HG03442 (cell line): ENCODE measurements at regions not wholly inside any gene's neighbourhood (a gene's known extent, or its start where the extent isn't known, plus 50 kb on each side); places are given as distances from the start of the nearest gene placed in this dataset.

Experiments
- ATAC-seq: cut with Tn5 transposase; IDR thresholded peaks from one replicate; pipeline ENCODE4 v1.9.1; 2021; ENCODE audit warnings: mild to moderate bottlenecking, moderate library complexity; ENCODE audit not compliant: unreplicated experiment

GRCh38 chr2:200725596-200725995 is 86.1 kb upstream of the BZW1 start:
- no peak for ATAC-seq

GRCh38 chr2:200728630-200729029 is 83.1 kb upstream of the BZW1 start:
- no peak for ATAC-seq

GRCh38 chr2:200730302-200730701 is 81.4 kb upstream of the BZW1 start:
- ATAC-seq, result no peak

GRCh38 chr2:200730960-200731359 is 80.8 kb upstream of the BZW1 start:
- no peak for ATAC-seq

- no peak for ATAC-seq
Measured at GRCh38 chr2:200732866-200733265, 78.8 kb upstream of the BZW1 start.

GRCh38 chr2:200733713-200734198 is 78.0 kb upstream of the BZW1 start:
- ATAC-seq, result no peak

- no peak for ATAC-seq
Measured at GRCh38 chr2:200735061-200735460, 76.6 kb upstream of the BZW1 start.

- ATAC-seq, result no peak
Measured at GRCh38 chr2:200736646-200737274, 75.0 kb upstream of the BZW1 start.

GRCh38 chr2:200737585-200737984 is 74.1 kb upstream of the BZW1 start:
- no peak for ATAC-seq

GRCh38 chr2:200738590-200738989 is 73.1 kb upstream of the BZW1 start:
- ATAC-seq, result no peak

- ATAC-seq, result no peak
Measured at GRCh38 chr2:200740907-200741306, 70.8 kb upstream of the BZW1 start.

- ATAC-seq, result no peak
Measured at GRCh38 chr2:200741468-200742202, 70.1 kb upstream of the BZW1 start.

- ATAC-seq, result no peak
Measured at GRCh38 chr2:200742426-200742825, 69.3 kb upstream of the BZW1 start.

- no peak for ATAC-seq
Measured at GRCh38 chr2:200743042-200743676, 68.6 kb upstream of the BZW1 start.

GRCh38 chr2:200744201-200744602 is 67.5 kb upstream of the BZW1 start:
- ATAC-seq, result no peak

GRCh38 chr2:200746301-200746700 is 65.4 kb upstream of the BZW1 start:
- ATAC-seq, result no peak

GRCh38 chr2:200747668-200748618 is 63.8 kb upstream of the BZW1 start:
- ATAC-seq, result no peak

GRCh38 chr2:200748779-200749178 is 62.9 kb upstream of the BZW1 start:
- no peak for ATAC-seq

- ATAC-seq, result no peak
Measured at GRCh38 chr2:200749631-200750322, 61.9 kb upstream of the BZW1 start.

- no peak for ATAC-seq
Measured at GRCh38 chr2:200750323-200750910, 61.3 kb upstream of the BZW1 start.
